Activated T-cell treated with anti-CD3 and anti-CD28 coated beads, Interleukin-2, amount 50 U/mL, for 72 hours (primary cell): ENCODE measurements at regions not wholly inside any gene's neighbourhood (a gene's known extent, or its start where the extent isn't known, plus 50 kb on each side); places are given as distances from the start of the nearest gene placed in this dataset.

Source experiments
- ATAC-seq, 2 donors: fragments of 150-1000 bp; cut with Tn5 transposase; replicated peaks in 1 of 2; 2 replicates each; pipeline ENCODE4 v1.10.0; 2021; ENCODE audit warnings: moderate library complexity in 2 of 2, mild to moderate bottlenecking in 1 of 2
- DNase-seq, 2 donors: peaks; one replicate each; pipeline ENCODE4 v3.0.0; 2021 to 2022; ENCODE audit warnings: mixed read lengths in 1 of 2
- H3K27ac Mint-ChIP-seq: one replicate; pipeline ENCODE4 v1.8.0; 2022; ENCODE audit warnings: mild to moderate bottlenecking, moderate library complexity, mixed read lengths
- H3K27me3 Mint-ChIP-seq: one replicate; pipeline ENCODE4 v1.8.0; 2022; ENCODE audit warnings: low read depth, mixed read lengths
- H3K36me3 Mint-ChIP-seq, 2 donors: one replicate each; pipeline ENCODE4 v1.8.0; 2022; ENCODE audit warnings: mixed read lengths in 2 of 2, mild to moderate bottlenecking in 1 of 2; ENCODE audit not compliant: insufficient read depth in 2 of 2
- H3K4me1 Mint-ChIP-seq: one replicate; pipeline ENCODE4 v1.8.0; 2022; ENCODE audit warnings: low read depth, mixed read lengths
- H3K4me3 Mint-ChIP-seq, 2 donors: one replicate each; pipeline ENCODE4 v1.8.0; 2022; ENCODE audit warnings: mild to moderate bottlenecking in 2 of 2, mixed read lengths in 2 of 2, moderate library complexity in 2 of 2
- H3K9me3 Mint-ChIP-seq, 2 donors: one replicate each; pipeline ENCODE4 v1.8.0; 2022; ENCODE audit warnings: mixed read lengths in 2 of 2

DNA sequence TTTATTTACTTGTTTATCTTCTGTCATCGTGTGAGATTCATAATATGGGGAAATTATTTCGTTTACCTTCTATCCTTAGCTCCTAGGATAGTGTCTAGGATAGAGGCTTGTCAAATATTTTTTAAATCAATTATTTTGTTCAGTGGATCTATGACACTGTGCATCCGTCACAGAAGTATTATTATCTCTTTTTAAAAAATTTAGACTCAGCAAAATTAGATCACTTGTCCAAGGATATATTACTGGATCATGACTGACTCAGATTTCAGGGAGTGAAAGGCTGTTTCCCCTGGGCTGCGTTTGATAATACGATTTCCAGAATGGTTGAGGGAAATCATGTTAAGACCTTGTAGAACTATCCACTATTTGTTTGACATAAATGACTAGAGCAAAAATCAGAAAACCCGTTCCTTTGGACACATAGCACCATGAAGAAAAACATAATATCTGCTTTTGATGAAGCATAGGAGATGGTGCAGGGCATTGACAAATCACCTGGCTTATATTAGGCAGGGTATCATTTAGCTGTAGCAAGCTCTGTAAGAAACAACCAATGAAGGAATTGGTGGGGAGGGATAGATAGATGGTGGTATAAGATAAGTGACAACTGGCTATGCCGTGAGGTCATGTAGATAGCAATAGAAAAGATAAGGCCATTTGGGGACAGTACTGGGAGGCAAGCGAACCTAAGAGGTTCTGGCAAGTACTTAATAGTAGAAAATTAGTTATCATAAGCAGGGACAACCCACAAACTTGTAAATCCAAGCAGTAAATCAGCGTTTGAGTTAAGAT lies 465.2 kb upstream of the MAN1A1 start:
- no peak overlapping the region for H3K27ac Mint-ChIP-seq
- no peak for DNase-seq
- H3K9me3 Mint-ChIP-seq = no peaks in the 10 kb centered on the region
- no peaks in the 10 kb centered on the region for H3K27me3 Mint-ChIP-seq
- H3K36me3 Mint-ChIP-seq = no peaks in the 10 kb centered on the region
- no peak overlapping the region for H3K4me3 Mint-ChIP-seq
- H3K4me1 Mint-ChIP-seq = no peaks in the 10 kb centered on the region
- no peak for ATAC-seq

DNA sequence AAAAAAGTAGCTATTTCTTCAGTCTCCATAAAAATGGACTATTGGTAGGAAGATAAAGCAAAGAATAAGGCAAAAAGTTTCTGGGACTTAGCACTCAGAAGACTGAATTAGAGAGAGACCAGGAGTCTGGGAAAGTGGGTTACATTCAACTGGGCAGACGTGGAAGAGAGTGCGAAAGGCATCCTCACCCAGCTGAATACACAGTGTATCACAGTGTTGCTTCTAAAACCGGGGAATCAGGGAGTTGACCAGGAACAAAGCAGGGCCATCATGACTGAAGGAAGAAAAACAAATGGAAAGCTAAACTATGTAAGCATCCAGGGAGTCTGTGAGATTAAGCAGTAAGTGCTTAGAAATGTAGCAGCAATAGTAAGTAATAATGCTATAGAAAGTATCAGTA lies 452.9 kb upstream of the MAN1A1 start:
- no peak for ATAC-seq
- H3K4me3 Mint-ChIP-seq = no peak overlapping the region
- H3K27me3 Mint-ChIP-seq = no peaks in the 10 kb centered on the region
- H3K4me1 Mint-ChIP-seq = no peaks in the 10 kb centered on the region
- no peaks in the 10 kb centered on the region for H3K9me3 Mint-ChIP-seq
- H3K36me3 Mint-ChIP-seq = no peaks in the 10 kb centered on the region
- DNase-seq = no peak
- no peak overlapping the region for H3K27ac Mint-ChIP-seq

DNA sequence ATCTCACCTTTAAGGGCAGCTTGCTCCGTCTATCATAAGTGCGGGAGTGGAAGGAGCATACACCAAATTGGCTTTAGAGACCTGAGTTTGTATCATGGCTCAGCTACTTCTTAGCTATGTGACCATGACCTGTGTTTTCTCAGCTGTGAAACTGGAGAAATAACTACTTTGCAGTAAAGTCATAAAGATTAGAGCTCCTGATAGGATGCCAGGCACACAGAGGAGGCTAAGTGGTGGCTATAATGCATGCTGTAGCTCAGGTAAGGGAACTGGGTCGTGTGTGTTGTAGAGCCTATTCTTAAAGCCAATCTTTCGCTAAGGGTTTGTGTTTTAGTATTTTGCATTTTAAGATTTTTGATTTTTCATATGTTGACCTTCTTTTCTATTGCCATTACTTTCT lies 451.5 kb upstream of the MAN1A1 start:
- ATAC-seq (no peak), DNase-seq (no peak)
- no peaks in the 10 kb centered on the region for H3K4me1 Mint-ChIP-seq
- no peak overlapping the region for H3K27ac Mint-ChIP-seq
- no peaks in the 10 kb centered on the region for H3K9me3 Mint-ChIP-seq
- H3K36me3 Mint-ChIP-seq = no peaks in the 10 kb centered on the region
- no peak overlapping the region for H3K4me3 Mint-ChIP-seq
- H3K27me3 Mint-ChIP-seq = no peaks in the 10 kb centered on the region

DNA sequence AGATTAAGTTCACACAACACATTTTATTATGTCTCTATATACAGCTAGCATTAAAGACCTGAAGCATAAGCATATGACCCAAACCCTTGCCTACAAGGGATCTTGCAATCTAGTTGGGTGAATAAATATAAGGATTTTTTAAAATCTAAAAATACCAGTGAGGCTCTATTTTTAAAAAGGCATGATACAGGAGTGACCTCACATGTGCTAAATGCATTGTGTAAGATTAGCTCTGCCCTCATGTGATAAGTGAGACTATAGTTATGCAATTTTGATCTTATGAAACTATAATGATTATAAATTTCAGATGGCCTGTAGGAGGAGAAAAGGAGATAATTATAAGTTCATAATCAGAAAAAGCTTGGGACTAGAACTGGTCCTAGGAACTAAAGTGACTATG lies 451.0 kb upstream of the MAN1A1 start:
- ATAC-seq (no peak), DNase-seq (no peak)
- Mint-ChIP-seq H3K27me3 (no peaks in the 10 kb centered on the region), H3K4me1 (no peaks in the 10 kb centered on the region), H3K27ac (no peak overlapping the region), H3K4me3 (no peak overlapping the region), H3K9me3 (no peaks in the 10 kb centered on the region), H3K36me3 (no peaks in the 10 kb centered on the region)

DNA sequence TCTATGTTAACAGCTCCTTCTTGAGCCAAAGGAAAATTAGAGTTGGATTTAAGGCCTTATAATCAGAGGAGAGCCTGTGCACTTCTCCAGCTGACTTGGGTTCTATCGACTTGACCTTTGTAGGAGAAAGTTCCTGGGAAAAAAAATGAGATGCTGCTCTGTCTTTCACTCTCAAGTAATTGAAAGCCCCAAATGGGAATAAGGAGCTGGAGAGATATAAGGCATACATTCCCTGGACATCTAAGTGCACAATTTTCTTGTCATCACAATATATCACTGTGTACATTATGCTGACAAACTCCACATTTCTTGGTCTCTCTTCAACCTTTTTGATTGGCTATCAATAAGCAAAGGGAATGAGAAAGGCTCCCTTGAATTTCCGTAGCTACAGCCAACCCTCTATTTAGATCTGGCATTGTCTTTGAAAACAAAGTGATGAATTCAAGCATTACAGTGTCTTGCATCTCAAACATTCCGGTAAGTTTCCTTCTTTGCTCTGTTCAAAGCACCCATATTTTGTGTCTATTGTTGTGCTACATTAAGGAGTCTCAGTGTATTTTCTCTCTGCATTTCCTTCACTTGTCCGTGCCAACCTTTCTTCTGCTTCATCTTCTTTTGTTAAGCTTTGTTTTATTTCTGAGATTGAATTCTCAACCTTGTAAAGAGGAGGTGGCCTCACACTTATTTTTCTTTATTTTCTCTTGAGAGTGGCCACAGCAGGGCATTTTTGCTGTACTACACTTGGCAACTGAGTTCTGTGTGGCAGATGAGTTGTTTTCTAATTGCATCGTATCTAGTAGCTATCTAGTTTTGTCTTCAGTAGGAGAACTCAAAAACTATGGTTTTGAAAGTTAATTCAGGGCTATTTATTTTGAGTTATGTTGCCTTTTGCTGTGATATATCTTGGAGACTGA lies 450.3 kb upstream of the MAN1A1 start:
- H3K9me3 Mint-ChIP-seq = no peaks in the 10 kb centered on the region
- H3K36me3 Mint-ChIP-seq = no peaks in the 10 kb centered on the region
- no peak overlapping the region for H3K4me3 Mint-ChIP-seq
- peak overlapping the region; percentile 6 for H3K27ac Mint-ChIP-seq
- H3K27me3 Mint-ChIP-seq = no peaks in the 10 kb centered on the region
- H3K4me1 Mint-ChIP-seq = no peaks in the 10 kb centered on the region
- no peak for ATAC-seq
- DNase-seq = no peak

DNA sequence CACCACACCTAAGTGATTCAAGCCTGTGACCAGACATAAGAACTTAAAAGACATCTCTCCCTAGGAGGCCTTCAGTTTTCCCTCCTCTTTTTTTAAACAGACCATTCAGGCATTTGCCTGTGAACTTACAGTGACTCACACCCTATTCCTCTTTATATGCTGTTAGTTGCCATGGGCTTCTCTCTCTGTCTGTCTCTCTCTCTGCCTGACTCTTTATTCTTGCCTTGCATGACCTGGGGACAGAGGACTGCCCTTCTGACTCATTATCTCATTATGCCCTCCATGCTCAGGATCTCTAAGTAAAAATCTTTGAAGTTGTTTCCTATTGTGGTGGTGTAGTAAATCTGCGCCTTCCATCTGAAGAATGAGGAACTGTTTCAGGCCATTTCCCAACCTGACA lies 442.2 kb upstream of the MAN1A1 start:
- DNase-seq = no peak
- ATAC-seq = no peak
- H3K27ac Mint-ChIP-seq = no peak overlapping the region
- no peaks in the 10 kb centered on the region for H3K36me3 Mint-ChIP-seq
- no peaks in the 10 kb centered on the region for H3K4me1 Mint-ChIP-seq
- no peaks in the 10 kb centered on the region for H3K27me3 Mint-ChIP-seq
- H3K9me3 Mint-ChIP-seq = no peaks in the 10 kb centered on the region
- no peak overlapping the region for H3K4me3 Mint-ChIP-seq

DNA sequence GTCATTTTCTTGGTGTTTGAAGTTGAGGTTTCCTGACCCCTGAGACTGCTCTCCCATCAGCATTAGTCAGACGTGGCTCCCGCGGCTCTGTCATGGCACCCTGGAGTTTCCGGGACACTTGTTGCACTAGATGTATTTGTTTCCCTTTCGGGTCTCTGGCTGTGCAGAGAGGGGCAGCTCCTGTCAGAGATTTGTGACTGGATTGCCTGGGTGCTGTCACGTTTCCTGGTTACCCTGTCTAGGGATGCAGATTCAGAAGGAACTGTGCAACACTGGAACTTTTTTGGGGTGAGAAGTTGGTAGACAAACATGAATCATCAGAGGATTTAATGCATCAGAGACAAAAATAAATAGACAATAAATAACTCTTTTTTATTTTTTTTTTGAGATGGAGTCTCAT lies 431.8 kb upstream of the MAN1A1 start:
- Mint-ChIP-seq H3K4me1 (no peaks in the 10 kb centered on the region), H3K9me3 (no peaks in the 10 kb centered on the region), H3K27me3 (peaks cover 4% of the 10 kb centered on the region), H3K27ac (no peak overlapping the region), H3K4me3 (no peak overlapping the region), H3K36me3 (no peaks in the 10 kb centered on the region)
- ATAC-seq = no peak
- no peak for DNase-seq

DNA sequence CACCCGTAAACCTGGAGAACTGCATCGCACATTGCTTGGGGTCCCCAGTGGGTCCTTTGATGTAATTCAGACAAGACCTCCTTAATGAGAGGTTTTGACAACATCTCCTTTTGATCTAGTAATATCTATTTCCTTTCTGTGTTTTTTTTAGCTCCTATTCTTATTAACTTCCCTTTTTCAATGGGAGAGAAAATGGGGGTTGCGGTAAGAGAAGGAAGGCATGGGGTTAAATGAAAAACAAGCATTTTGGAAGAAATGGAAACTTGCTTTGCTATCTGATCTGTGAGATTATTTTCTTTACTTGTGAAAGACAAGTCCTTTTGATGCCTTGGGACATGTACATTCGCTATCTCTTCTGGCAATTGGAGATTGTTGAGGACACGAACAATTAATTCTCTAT lies 418.6 kb upstream of the MAN1A1 start:
- H3K27ac Mint-ChIP-seq = no peak overlapping the region
- H3K36me3 Mint-ChIP-seq = no peaks in the 10 kb centered on the region
- no peaks in the 10 kb centered on the region for H3K4me1 Mint-ChIP-seq
- no peak overlapping the region for H3K4me3 Mint-ChIP-seq
- DNase-seq (no peak), ATAC-seq (no peak)
- H3K9me3 Mint-ChIP-seq = peaks cover 0 to 3% of the 10 kb centered on the region in 2 donors
- H3K27me3 Mint-ChIP-seq = peaks cover 6% of the 10 kb centered on the region

DNA sequence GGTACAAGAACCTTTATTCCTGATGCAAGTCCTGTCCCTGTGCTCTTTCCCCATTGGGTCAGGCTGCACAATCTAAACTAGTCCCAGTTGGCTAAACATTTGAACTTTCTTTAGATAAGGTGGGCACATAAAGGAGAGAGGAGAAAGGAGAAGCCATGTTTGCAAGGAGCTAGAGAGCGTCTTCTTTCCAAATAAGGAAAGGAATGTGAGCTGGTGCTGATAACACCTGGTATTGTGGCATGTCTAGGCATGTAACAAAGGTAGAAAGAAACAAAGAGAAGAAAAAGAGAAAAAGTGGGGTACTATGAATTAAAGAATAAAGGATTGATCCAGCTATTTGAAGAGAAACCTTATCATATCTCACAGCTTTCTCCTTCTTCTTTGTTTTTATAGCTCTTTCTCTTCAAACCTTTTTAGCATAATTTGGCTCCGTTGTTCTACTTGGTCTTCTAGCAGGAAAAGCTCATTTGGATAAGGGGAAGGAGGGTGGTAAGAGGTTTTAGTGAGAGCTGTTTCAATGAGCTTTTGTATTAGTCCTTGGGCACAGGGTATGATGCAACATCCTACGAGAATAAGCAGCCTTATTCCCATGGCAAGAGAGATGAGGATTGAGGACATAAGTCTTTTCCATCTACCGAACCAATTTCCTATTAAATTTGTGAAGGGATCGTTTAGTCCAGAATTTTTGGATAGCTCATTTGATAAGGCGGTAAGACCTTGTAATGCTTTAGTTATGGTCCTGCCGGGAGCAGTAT lies 415.5 kb upstream of the MAN1A1 start:
- H3K36me3 Mint-ChIP-seq = no peaks in the 10 kb centered on the region
- no peak for DNase-seq
- H3K9me3 Mint-ChIP-seq = no peaks in the 10 kb centered on the region
- H3K4me1 Mint-ChIP-seq = no peaks in the 10 kb centered on the region
- H3K4me3 Mint-ChIP-seq = no peak overlapping the region
- H3K27me3 Mint-ChIP-seq = peaks cover 4% of the 10 kb centered on the region
- no peak overlapping the region for H3K27ac Mint-ChIP-seq
- no peak for ATAC-seq

DNA sequence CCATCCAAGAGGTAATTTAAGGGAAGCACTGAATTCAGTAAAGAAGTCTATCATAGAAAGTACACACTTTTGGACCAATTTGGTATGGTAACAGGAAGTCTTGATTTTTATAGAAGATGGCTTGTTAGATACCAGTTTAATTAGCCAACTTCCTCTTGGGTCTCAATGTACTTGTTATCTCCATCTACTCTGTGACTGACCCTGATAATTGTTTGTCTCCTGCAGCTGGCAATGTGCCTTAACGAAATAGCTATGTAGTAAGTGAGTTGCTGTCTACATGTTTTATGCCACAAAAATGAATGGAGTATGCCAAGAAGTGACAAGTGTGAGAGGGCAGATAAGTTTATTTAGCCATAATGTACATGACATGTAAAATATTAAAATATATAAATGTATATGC lies 410.5 kb upstream of the MAN1A1 start:
- Mint-ChIP-seq H3K27me3 (peaks cover 15% of the 10 kb centered on the region), H3K4me1 (no peaks in the 10 kb centered on the region), H3K4me3 (no peak overlapping the region), H3K27ac (no peak overlapping the region), H3K9me3 (no peaks in the 10 kb centered on the region), H3K36me3 (no peaks in the 10 kb centered on the region)
- DNase-seq = no peak
- no peak for ATAC-seq

DNA sequence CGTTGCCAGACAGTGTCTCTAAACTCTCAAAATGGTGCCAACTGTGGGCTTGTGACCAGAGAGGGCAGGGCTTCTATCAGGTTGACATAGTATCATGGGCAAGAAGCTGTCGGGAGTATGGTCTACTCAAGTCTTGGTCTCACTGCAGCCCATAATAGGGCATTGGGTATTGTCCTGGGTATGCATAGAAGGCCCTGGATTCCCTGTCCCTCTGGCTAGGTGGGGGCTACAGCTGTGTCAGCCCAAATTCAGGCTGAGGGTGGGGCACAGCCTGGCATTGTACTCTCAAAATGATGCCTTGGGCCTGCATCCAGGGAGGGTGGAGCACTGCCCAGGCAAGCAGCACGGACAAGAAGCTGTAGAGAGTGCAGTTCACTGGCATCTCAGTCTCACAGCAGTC lies 408.8 kb upstream of the MAN1A1 start:
- no peak overlapping the region for H3K27ac Mint-ChIP-seq
- no peaks in the 10 kb centered on the region for H3K36me3 Mint-ChIP-seq
- peaks cover 16% of the 10 kb centered on the region for H3K27me3 Mint-ChIP-seq
- ATAC-seq = no peak
- no peak for DNase-seq
- no peaks in the 10 kb centered on the region for H3K9me3 Mint-ChIP-seq
- H3K4me3 Mint-ChIP-seq = no peak overlapping the region
- no peaks in the 10 kb centered on the region for H3K4me1 Mint-ChIP-seq

DNA sequence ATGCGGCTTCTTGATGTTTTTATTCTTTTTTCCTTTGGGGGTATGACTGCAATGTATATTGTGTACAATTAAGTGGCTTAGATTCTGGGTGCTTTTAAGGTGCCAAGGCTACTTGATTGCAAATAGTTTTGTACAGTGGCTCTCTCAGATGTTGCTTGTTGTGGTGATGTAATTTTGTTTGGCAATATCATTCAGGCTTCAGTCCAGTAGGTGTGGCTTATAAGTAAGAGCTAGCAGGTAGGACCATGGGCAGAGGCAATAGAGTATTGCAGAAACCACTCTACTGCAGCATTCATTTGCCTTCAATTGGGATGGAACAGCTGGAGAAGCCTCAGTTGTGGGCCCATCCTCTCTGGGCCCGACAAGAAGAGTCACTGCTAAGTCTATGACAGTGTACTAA lies 407.9 kb upstream of the MAN1A1 start:
- H3K9me3 Mint-ChIP-seq = no peaks in the 10 kb centered on the region
- DNase-seq (no peak), ATAC-seq (no peak)
- H3K36me3 Mint-ChIP-seq = no peaks in the 10 kb centered on the region
- H3K27ac Mint-ChIP-seq = no peak overlapping the region
- H3K4me3 Mint-ChIP-seq = no peak overlapping the region
- H3K4me1 Mint-ChIP-seq = no peaks in the 10 kb centered on the region
- peaks cover 16% of the 10 kb centered on the region for H3K27me3 Mint-ChIP-seq

DNA sequence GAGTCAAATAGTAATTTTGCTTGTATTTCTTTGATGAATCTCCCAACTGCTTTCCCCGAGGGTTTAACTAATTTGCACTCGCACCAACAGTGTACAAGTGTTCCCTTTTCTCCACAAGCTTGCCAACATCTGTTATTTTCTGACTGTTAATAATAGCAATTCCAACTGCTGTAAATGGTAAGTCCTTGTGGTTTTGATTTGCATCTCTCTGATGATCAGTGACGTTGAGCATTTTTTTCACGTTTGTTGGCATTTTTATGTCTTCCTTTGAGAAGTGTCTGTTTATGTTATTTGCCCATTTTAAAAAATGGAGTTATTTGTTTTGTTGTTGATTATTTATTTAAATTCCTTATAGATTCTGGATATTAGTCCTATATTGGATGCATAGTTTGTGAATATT lies 399.8 kb upstream of the MAN1A1 start:
- no peak for DNase-seq
- H3K27me3 Mint-ChIP-seq = no peaks in the 10 kb centered on the region
- H3K9me3 Mint-ChIP-seq = peaks cover 0 to 3% of the 10 kb centered on the region in 2 donors
- no peak overlapping the region for H3K4me3 Mint-ChIP-seq
- no peaks in the 10 kb centered on the region for H3K36me3 Mint-ChIP-seq
- no peaks in the 10 kb centered on the region for H3K4me1 Mint-ChIP-seq
- no peak for ATAC-seq
- no peak overlapping the region for H3K27ac Mint-ChIP-seq
